ENCODE measurements at regions not wholly inside any gene's neighbourhood (a gene's known extent, or its start where the extent isn't known, plus 50 kb on each side); places are given as distances from the start of the nearest gene placed in this dataset.

GRCh38 chr11:41978945-41979344 lies 519.5 kb upstream of the LRRC4C start:
- no peak for TF ChIP-seq EP300 (IDR thresholded peaks at IDR 0.05)
- no peak for TF ChIP-seq POLR2A (IDR thresholded peaks at IDR 0.05; ENCODE audit: low read depth)
- TF ChIP-seq, protein P1, sequence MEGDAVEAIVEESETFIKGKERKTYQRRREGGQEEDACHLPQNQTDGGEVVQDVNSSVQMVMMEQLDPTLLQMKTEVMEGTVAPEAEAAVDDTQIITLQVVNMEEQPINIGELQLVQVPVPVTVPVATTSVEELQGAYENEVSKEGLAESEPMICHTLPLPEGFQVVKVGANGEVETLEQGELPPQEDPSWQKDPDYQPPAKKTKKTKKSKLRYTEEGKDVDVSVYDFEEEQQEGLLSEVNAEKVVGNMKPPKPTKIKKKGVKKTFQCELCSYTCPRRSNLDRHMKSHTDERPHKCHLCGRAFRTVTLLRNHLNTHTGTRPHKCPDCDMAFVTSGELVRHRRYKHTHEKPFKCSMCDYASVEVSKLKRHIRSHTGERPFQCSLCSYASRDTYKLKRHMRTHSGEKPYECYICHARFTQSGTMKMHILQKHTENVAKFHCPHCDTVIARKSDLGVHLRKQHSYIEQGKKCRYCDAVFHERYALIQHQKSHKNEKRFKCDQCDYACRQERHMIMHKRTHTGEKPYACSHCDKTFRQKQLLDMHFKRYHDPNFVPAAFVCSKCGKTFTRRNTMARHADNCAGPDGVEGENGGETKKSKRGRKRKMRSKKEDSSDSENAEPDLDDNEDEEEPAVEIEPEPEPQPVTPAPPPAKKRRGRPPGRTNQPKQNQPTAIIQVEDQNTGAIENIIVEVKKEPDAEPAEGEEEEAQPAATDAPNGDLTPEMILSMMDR (IDR thresholded peaks at IDR 0.05) = no peak
- TF ChIP-seq POLR2AphosphoS5 (IDR thresholded peaks at IDR 0.05) = no peak

Data from esophagus muscularis mucosa (tissue), 4 donors.